Stimulated activated memory B cell treated with anti-CD40 and anti-IgM and Interleukin-4, amounts not matched to agents 10 μg/mL and 1 μg/mL and 100 μg/mL, for 72 hours (primary cell): ENCODE measurements at regions not wholly inside any gene's neighbourhood (a gene's known extent, or its start where the extent isn't known, plus 50 kb on each side); places are given as distances from the start of the nearest gene placed in this dataset.

Experiments
- ATAC-seq: fragments of 150-1000 bp; cut with Tn5 transposase; 2 replicates; pipeline ENCODE4 v1.10.0; 2021
- H3K27ac Mint-ChIP-seq: one replicate; pipeline ENCODE4 v1.8.0; 2022; ENCODE audit warnings: mild to moderate bottlenecking, mixed read lengths
- H3K27me3 Mint-ChIP-seq: one replicate; pipeline ENCODE4 v1.8.0; 2022; ENCODE audit warnings: mixed read lengths
- H3K36me3 Mint-ChIP-seq: one replicate; pipeline ENCODE4 v1.8.0; 2022; ENCODE audit warnings: mixed read lengths
- H3K4me1 Mint-ChIP-seq: one replicate; pipeline ENCODE4 v1.8.0; 2022; ENCODE audit warnings: mixed read lengths
- H3K4me3 Mint-ChIP-seq: one replicate; pipeline ENCODE4 v1.8.0; 2022; ENCODE audit warnings: mild to moderate bottlenecking, moderate library complexity, mixed read lengths
- H3K9me3 Mint-ChIP-seq: one replicate; pipeline ENCODE4 v1.8.0; 2022; ENCODE audit warnings: mixed read lengths

GRCh38 chr2:181828122-181828705 is 63.3 kb upstream of the ITPRID2 start:
- peaks cover 1% of the 10 kb centered on the region for H3K9me3 Mint-ChIP-seq
- H3K4me3 Mint-ChIP-seq, result no peak overlapping the region
- no peak overlapping the region for H3K27ac Mint-ChIP-seq
- H3K4me1 Mint-ChIP-seq, result no peaks in the 10 kb centered on the region
- no peaks in the 10 kb centered on the region for H3K36me3 Mint-ChIP-seq
- H3K27me3 Mint-ChIP-seq, result peaks cover 17% of the 10 kb centered on the region
- ATAC-seq, result no peak

GRCh38 chr2:181829230-181829629 is 62.3 kb upstream of the ITPRID2 start:
- no peak for ATAC-seq
- no peaks in the 10 kb centered on the region for H3K9me3 Mint-ChIP-seq
- H3K36me3 Mint-ChIP-seq, result no peaks in the 10 kb centered on the region
- H3K27me3 Mint-ChIP-seq, result peaks cover 21% of the 10 kb centered on the region
- H3K4me3 Mint-ChIP-seq, result no peak overlapping the region
- no peak overlapping the region for H3K27ac Mint-ChIP-seq
- H3K4me1 Mint-ChIP-seq, result no peaks in the 10 kb centered on the region

GRCh38 chr2:181832015-181832414 is 59.5 kb upstream of the ITPRID2 start:
- no peaks in the 10 kb centered on the region for H3K4me1 Mint-ChIP-seq
- ATAC-seq, result no peak
- no peak overlapping the region for H3K4me3 Mint-ChIP-seq
- no peak overlapping the region for H3K27ac Mint-ChIP-seq
- H3K27me3 Mint-ChIP-seq, result peaks cover 36% of the 10 kb centered on the region
- H3K9me3 Mint-ChIP-seq, result peaks cover 2% of the 10 kb centered on the region
- H3K36me3 Mint-ChIP-seq, result no peaks in the 10 kb centered on the region

- Mint-ChIP-seq H3K4me1 (no peaks in the 10 kb centered on the region), H3K9me3 (peaks cover 2% of the 10 kb centered on the region), H3K36me3 (no peaks in the 10 kb centered on the region), H3K4me3 (no peak overlapping the region), H3K27me3 (peaks cover 38% of the 10 kb centered on the region), H3K27ac (no peak overlapping the region)
- no peak for ATAC-seq
These were observed 54.9 kb upstream of the ITPRID2 start for GRCh38 chr2:181836583-181836982.

GRCh38 chr2:181837563-181837962 is 54.0 kb upstream of the ITPRID2 start:
- no peak overlapping the region for H3K4me3 Mint-ChIP-seq
- no peaks in the 10 kb centered on the region for H3K36me3 Mint-ChIP-seq
- no peaks in the 10 kb centered on the region for H3K4me1 Mint-ChIP-seq
- ATAC-seq, result no peak
- H3K9me3 Mint-ChIP-seq, result peaks cover 2% of the 10 kb centered on the region
- peaks cover 45% of the 10 kb centered on the region for H3K27me3 Mint-ChIP-seq
- no peak overlapping the region for H3K27ac Mint-ChIP-seq

DNA sequence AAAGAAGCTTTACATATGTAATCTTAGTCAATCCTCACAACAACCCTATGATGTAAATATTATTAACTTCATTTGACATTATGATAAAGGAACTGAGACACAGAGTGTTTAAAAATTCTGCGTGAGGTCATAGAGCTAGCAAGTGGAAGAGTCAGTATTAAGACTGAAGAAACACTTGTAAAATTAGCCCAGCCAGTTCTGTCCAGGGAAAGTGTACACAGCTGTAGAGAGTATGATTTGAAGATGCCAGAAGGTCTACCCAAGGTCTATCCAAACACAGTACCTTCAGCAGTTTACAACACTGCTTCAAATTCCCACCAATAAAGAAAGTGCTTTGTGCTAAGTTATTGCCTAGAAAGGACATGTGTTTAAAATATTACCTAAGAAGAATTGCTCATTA is 51.7 kb upstream of the ITPRID2 start:
- no peak for ATAC-seq
- H3K36me3 Mint-ChIP-seq, result no peaks in the 10 kb centered on the region
- H3K9me3 Mint-ChIP-seq, result no peaks in the 10 kb centered on the region
- no peak overlapping the region for H3K4me3 Mint-ChIP-seq
- no peaks in the 10 kb centered on the region for H3K4me1 Mint-ChIP-seq
- H3K27me3 Mint-ChIP-seq, result peaks cover 41% of the 10 kb centered on the region
- H3K27ac Mint-ChIP-seq, result no peak overlapping the region

- H3K27me3 Mint-ChIP-seq, result peaks cover 33% of the 10 kb centered on the region
- no peak for ATAC-seq
- no peak overlapping the region for H3K27ac Mint-ChIP-seq
- H3K36me3 Mint-ChIP-seq, result no peaks in the 10 kb centered on the region
- H3K4me3 Mint-ChIP-seq, result no peak overlapping the region
- no peaks in the 10 kb centered on the region for H3K9me3 Mint-ChIP-seq
- no peaks in the 10 kb centered on the region for H3K4me1 Mint-ChIP-seq
These were observed 50.5 kb upstream of the ITPRID2 start for GRCh38 chr2:181841079-181841478.
